GM10266 (cell line): ENCODE measurements at regions not wholly inside any gene's neighbourhood (a gene's known extent, or its start where the extent isn't known, plus 50 kb on each side); places are given as distances from the start of the nearest gene placed in this dataset.

Experiments
- DNase-seq: peaks from one replicate; pipeline ENCODE4 v3.0.0; 2012; ENCODE audit errors: extremely low spot score
- CTCF ChIP-seq: IDR thresholded peaks from 2 replicates; pipeline ENCODE4 v1.5.1; 2012; ENCODE audit warnings: mild to moderate bottlenecking, low read depth; ENCODE audit not compliant: control insufficient read depth, insufficient read depth; ENCODE audit errors: missing control alignments

DNA sequence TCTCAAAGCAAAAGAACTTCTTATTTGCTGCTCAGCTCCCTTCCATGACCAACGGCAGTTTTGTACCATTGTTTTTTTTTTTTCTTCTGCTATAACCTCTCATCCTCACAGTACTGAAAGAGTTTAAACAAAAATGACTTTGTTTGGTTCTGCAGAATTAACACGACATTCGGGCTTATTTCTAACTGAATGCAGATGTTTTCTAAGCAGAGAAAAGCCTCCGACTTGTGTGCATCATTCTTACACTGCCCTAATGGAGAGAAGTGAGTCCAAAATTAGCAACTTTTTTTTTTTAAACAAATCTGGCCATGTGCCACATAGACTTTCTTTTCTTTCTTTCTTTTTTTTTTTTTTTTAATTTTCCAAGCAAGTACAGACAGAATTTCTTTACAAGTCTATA is 382.7 kb downstream of the HDGFL1 start:
- DNase-seq = no peak
- TF ChIP-seq CTCF = no peak

DNA sequence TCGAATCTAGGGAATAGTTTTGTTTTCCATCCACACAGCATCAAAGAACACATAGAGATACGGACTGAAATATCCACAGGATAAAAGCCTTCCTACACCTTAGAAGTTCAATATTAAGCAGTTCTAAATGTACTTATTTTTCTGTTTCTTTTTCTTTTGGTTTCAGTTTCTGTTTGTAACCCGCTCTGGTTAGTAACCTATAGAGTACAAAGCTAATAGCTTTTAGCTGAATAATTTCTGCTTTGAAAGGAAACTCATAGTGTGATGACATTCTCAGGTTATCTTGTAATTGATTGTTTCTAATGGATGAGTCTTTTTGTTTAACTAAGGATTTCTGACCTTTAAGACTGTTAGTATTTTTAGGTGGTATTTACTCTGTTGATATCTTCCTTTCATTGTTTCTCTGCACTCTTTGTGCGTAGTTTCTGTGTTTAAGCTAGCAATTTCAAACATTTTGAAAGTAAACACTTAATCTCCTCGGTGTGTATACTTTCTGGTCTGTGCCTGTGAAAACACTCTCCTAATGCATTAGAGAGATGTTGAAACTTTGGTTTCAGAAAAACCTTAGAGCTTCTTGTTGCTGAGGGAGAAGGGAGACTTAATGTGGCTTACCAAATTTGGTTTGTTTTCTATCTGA is 385.5 kb downstream of the HDGFL1 start:
- TF ChIP-seq CTCF = no peak
- peak; percentile 13 for DNase-seq

GRCh38 chr6:22956029-22956681 is 386.8 kb downstream of the HDGFL1 start:
- no peak for TF ChIP-seq CTCF
- no peak for DNase-seq

GRCh38 chr6:22958677-22959076 is 389.3 kb downstream of the HDGFL1 start:
- TF ChIP-seq CTCF = no peak
- DNase-seq = no peak

- no peak for DNase-seq
These were observed 390.2 kb downstream of the HDGFL1 start for GRCh38 chr6:22959571-22959970.

DNA sequence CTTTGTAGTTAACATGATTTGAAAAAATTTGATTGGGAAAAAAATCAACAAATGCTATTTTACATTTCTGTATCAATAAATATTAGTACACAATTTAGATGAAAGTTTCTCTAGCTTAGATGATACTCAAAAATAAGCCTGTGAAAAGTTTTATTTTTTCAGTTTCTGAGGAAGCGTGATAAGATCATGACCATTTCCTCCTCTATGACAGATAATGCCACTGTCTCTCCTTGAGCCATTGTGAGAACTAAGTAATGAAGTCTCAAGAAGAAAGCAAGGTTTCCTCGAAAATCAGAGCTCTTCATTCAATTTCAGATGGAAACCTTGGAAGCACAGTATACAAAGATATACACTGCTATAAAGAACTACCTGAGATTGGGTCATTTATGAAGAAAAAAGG is 395.0 kb downstream of the HDGFL1 start:
- no peak for DNase-seq
- TF ChIP-seq CTCF = no peak

More at GRCh38 chr6:22959571-22959970, 390.2 kb downstream of the HDGFL1 start:
- no peak for TF ChIP-seq CTCF

- DNase-seq = no peak
- TF ChIP-seq CTCF = no peak
These were observed 396.5 kb downstream of the HDGFL1 start for GRCh38 chr6:22965889-22966288.
